GM21390 (cell line): ENCODE measurements at regions not wholly inside any gene's neighbourhood (a gene's known extent, or its start where the extent isn't known, plus 50 kb on each side); places are given as distances from the start of the nearest gene placed in this dataset.

Source experiments
- ATAC-seq: cut with Tn5 transposase; IDR thresholded peaks from one replicate; pipeline ENCODE4 v1.9.1; 2021; ENCODE audit not compliant: unreplicated experiment

DNA sequence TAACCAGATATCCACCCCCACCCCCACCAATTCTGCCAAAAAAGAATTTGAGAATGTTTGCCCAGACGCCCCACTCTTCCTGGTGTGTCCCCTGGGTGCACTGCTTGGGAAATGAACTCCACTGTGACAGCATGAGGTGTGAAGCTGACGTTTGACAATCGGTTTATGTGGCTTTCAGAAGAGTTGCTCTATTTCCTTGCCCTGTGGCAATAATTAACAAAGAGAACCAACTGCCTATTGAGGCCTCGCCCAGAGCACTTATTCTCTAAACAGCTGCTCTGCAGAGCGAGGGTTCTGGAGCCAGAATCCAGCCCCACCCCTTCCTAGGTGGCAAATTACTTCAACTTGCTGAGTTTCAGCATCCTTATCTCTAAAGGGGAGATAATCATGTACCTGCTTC, 115.8 kb upstream of the SIX3 start:
- peak; percentile 76 for ATAC-seq

DNA sequence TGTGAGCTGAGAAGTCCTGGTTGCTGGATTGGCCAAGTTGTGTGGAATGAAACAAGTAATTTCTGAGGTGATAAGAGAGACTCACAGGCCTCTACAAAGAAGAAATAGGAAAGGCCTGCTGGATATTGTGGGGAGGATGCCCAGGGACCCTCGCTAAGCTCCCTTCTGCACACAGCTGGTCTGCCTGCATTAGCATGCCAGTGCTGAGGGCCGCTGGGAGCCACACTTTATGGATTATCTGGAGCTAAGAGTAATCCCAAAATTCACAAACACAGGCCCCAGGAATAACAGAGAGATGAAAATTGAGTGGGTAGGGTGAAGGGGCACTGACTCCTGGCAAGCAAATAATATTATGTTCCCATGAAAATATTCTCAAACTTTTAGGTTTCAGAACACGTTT, 114.9 kb upstream of the SIX3 start:
- no peak for ATAC-seq

DNA sequence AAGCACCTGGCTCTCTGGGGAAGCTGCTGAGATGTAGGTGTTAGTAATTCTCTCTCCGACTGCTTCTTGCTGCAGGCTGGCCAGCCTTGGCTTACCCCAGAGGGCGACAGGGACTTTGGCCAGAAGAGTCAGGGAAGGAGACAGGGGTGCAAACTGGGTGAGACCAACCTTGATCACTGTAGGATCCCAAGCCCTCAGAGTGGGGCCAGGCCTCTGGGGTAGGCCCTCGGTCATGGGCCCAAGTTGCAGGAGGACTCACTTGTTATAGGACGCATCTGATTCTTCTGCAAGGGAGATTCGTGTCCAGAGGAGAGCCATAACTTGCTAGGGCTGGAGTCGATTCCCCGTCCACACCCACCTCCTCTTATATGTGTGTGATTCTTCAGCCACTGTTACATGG, 111.7 kb upstream of the SIX3 start:
- no peak for ATAC-seq

DNA sequence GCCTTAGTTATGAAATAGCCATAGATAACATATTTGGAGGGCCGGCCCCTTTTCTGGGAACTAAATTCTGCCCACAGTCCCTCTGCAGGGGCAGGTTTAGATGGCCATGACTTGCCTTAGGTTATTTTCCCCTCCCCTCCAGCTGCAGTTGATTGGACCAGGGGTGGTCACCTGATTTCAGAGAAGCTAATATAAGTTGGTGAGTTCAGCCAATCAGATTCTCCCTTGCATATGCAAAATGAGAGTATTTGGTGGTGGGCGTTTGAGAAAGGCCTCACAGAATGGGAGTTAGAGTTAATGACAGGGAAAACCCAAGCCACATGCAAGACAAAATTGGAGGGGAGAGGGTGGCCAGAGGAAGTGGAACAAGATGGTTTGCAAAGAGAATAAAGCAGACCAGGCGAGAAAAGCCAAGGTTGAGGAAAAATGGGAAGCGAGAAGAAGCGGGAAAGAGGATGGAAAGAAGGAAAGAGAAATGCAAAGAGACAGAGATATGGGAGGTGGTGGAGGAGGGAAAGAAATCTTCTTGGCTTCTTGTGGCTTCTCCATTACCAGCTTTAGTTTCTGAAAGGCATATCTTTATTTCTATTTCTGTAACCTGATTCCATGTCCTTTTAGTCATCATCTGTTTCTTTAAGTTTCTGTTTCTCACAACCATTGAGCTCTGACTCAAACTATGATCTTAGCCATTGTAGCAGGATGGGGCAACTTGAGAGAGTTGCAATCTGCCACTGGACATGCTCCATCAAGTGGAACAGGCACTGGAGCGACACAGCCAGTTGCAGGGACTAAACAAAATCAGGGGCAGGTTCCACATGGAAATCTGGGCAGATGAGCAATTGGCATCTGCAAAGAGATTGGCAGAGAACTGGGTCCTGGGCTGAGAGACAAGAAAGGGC, 108.1 kb upstream of the SIX3 start:
- ATAC-seq, result peak; percentile 61

DNA sequence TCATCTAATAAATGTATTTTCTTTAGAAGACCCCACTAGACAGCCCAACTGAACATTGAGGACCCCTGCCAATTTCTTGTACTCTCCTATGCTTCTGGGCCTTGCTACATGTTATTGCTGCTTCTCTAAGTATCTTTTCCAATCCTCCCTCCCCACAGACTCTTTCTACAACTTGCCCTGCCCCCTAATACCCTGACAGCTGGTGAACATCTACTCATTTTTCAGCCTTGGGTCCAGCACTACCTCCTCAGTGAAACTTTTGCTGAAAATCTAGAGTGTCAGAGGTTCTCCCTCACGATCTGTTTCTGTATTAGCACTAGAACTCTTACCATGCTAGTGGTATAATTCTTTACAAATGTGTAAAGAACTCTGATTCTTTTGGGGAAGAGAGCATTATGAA, 106.8 kb upstream of the SIX3 start:
- no peak for ATAC-seq

DNA sequence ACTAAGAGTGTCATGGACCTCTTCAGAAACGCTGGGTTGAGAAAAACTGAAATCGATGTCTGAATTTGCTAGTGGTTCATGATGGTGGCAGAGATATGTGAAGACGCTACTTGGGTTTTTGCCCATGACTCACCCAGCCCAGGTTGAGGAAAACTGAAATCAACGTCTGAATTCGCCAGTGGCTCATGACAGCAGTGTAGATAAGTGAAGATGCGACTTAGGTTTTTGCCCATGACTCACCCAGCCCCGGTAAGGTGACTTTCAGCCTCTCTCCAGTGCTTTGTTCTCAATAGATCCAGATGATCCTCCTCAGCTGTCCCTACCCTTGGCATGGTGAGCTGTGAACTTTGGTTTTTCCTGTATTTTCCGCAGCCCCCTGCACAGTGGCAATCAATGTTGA, 105.3 kb upstream of the SIX3 start:
- no peak for ATAC-seq

DNA sequence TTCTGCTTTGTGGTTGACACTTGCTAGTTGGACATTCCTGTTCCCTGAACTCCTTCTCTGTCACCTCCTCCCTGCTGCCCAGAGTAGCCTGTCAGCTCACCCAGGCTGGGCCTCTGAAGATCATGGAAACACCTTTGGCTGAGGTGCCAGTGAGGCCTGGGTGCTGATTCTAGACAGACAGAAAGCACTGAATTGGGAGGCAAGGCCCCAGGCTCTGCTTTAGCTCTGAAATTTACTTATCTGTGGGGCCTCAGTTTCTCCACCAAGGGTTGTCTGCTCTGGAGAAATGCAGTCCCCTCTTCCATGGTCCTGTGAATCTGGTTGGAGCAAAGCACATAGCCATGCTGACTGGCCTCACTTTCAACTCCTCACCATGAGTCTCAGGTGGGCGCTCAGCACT, 104.6 kb upstream of the SIX3 start:
- no peak for ATAC-seq

DNA sequence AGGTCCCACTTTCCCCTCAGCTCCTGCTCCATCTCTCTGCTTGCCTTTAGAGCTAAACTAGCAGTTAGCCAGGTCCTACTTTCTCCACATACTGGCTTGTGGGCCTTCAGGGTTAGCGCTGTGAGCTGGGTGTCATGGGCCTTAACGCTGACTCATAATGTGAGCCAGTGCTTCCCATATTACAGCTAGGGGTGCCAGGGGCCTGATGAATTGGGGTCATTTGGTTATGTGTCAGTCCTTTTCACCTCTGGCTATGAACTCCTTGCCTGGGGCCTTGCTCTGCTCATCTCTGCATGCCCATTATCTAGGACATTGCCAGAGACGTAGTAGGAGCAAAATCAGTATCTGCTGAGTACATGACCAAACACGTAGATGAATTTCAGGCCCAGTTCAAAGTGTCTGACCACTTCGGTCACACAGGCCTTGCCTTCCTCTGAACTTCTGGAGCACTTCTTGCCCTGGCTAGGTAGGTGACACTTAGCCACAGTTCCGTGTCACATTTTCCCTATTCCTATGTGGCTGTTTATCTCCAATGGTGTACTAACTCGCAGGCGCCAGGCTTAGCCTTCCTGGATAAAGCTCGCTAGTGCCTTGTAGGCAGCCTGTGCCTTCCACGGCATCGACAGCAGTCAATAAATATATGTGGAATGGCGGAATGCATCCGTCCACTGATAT, 103.2 kb upstream of the SIX3 start:
- no peak for ATAC-seq

DNA sequence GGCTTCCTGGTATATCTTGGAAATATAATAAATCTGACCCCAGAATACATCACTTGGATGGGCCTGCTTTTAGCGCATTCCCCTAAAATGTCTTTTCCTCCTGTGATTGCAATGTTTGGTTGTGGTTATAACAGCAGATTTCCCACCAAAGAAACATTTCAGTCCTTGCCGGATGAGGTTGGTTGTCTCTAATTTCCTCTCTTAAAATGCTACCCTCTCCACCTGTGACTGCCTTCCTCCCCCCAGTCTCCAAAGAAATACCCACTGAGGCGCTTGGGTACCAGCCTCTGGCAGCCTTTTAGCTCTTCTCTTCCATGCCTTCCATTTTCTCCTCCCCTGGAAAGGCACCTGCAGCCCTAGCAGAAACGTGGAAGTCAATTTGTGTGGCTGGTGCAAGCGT, 102.1 kb upstream of the SIX3 start:
- no peak for ATAC-seq

DNA sequence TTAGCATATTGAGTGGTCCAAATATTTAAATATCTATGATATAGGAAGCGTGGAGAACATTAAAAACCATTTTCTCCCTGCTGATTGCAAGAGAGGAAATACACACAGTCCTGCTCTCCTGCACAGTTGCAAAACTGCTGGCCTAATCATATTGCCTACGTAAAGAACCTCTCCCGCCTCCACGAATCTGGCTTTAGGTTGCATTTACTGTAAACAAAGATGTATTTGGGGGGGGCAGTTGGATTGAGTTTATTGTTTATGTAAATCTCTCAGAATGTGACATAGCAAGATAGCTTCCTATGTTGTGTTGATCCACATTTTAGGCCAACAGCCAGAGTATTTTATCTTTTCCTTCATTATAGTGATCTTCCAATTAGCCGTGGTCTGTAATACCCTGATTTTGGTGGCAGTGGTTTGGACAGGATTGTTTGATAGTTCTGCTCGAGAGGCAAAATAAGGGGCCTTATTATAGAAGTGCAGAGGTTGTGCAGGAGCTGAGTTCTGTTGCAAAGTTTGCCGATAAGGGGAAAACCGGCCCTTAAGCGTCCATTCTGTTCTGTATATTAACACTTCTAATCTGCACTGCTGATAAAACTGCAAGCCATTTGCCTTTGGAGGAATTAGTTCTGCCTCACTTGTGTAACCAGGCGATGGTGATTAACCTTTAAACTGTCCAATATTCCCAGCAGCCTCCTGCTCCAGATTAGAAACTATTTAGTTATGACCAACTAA, 101.6 kb upstream of the SIX3 start:
- no peak for ATAC-seq

DNA sequence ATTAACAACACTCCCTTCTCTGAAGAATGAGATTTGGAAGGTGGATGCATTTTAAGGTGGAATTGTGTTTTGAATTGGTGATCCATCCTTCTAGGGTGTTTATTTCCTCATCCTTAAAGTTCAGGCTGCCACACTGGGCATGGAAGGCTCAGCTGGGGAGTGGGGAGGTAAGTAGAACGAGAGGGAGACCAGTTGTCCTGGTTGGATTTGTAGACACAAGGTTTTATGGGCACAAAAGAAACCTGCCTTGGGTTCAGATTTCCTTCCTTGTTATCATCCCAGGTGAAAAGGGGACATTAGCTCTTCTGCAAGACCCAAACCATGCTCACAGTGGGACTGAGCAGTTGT, 101.0 kb upstream of the SIX3 start:
- ATAC-seq, result no peak

DNA sequence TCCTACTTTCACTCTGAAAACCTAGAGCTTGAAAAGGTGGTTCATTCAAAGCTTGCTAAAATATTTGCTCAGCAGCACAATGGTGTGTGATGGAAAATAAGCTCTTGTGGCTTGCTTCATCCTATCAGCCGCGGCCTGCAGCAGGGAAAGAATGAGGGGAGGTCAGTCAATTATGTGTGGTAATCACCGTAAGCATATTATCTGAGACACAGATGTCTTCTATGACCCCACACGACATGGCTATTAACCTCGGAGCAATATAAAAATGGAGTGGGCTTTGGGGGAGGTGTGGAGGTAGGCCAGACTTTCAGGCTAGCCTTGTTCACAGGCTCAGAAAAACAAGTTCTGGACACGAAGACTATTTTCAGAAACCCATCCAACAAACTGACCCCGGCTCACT, 98.4 kb upstream of the SIX3 start:
- ATAC-seq, result no peak

DNA sequence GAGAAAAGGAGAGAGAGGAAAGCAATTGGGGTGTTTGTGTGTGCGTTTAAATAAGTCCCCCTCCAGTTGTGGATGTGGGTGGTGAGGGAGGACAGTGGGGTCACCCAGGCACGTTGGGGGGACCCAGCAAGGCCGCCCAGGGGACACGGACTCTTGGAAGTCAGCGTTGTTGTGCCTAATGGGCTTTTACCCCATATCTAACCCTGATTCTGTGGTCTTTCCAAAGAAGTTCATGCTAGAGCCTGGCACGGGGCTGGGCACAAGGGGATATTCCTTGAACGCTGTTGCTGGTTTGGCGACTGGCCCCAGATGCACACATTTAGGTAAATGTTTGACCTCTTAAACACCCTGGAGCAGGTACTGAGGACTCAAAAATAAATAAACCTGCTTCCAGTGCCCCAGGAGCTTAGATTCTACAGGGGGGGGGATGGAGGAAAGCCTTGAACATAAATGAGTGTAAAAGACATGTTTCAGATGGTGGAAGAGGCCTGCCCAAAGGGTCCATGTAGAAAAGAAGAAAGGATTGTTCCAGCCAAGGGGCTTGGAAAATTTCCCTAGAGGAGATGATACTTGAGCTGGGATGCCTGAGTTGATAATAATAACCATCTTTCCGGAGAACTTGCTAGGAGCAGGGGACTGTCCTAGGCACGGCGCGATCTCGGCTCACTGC, 97.7 kb upstream of the SIX3 start:
- ATAC-seq, result no peak

DNA sequence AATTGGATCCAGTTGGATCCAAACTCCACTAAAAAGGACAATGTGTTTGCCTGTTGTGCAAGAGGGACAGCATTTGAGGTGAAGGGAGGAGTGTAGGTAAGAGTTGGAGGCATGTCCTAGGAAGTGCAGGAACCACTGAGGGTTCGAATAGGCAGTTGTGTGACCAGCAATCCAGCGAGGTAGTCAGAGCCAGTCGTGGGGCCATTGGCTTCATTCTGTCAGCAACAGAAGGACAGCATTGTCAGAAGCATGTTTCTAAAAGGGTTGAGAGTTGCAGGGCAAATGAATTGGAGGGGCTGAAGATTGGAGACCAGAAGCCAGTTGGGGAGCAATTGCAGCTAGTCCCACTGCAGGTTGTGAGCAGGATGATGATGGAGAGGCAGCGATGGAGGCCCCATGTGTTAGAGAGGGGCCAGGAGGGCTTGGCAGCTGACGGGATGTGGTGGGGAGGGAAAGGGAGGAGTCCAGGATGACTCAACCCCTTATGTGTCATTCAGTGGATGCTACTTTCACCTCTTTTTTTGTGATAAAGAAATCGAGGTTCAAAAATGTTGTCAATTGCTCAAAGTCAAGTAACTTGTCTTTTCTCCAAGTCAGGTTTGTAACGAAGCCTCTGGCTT, 96.7 kb upstream of the SIX3 start:
- no peak for ATAC-seq

DNA sequence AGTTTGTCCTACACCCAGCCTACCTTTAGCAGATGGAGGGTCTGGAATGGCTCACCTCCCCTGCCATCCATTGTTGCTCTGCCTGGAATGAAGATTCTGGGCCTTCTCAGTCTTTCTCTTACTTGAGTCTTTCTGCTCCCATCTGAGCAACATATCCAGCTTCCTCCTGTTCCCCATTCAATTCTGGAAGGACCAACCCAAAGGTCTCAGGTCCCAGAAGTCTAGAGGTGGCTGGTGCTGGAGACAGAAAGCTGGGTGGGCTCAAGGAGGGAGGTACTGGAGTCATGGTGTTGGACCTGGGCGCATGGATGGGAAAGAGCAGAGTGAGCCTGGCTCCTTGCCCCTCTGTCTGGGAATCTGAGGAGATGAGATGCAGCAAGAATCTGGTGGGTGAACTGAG, 93.5 kb upstream of the SIX3 start:
- ATAC-seq, result no peak

DNA sequence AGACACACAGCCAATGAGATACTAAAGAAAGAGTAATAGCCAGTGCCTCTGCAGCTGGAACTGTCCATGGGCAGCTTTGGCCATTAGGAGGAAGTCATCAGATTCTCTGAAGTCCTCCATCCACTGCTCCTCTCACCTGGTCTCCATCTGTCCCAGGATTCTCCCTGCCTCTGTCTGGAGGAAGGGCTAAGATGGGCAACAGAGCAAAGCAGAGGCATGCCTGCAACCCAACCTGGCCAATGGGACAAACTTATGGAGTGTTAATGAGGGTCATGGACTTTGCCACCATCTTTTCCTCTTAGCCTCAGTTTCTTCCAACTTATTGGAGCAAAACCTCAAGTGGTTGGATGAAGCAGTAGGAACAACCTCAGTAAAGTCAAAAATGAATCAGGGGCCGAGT, 91.5 kb upstream of the SIX3 start:
- no peak for ATAC-seq

DNA sequence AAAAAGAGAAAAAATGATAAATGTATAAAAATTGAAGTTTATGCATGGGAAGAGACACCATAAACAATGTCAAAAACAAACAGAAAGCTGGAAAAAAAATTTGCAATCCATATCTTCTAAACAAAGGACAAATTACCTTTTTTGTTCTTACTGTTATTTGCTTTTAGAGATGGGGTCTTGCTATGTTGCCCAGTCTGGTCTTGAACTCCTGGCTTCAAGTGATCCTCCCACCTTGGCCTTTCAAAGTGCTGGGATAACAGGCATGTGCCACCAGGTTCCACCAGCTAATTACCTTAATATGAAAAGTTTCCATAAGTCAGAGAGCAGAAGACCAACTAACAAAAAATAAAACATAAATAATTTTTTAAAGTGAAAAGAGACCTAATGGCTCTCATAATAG, 90.0 kb upstream of the SIX3 start:
- ATAC-seq, result no peak

DNA sequence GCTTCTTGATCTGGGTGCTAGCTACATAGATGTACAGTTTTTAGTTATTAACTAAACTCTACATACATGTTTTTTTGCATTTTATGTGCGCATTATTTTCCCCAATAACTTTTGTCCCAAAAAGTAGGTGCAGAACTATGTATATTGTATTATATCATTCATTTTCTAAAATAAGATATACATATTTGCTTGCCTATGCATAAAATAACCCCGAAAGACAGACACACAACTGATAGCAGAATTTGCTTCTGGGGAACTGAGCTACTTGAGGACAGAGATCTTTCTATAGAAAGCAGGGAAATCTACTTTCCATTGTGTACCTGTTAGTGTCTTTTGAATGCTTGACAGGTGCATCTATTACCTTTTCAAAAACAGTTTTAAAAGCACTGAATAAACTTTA, 88.9 kb upstream of the SIX3 start:
- no peak for ATAC-seq

DNA sequence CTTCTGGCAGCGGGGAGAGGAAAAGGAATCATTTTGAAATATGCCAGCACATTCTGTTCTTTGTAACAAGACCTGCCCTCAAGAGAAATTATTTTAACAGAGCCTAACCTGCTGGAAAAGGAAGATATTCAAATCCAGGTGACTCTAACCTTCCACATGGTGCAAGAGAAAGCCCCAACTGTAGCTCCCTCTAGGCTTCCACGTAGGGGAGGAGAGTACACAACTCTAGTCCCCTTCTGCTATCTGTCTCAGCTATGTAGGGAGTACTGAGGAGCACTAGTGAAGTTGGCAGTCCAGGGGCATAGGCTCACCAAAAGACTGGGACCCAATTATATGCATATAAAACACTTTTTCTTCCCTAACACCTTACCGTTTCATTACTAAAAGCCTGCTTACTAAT, 82.2 kb upstream of the SIX3 start:
- no peak for ATAC-seq

DNA sequence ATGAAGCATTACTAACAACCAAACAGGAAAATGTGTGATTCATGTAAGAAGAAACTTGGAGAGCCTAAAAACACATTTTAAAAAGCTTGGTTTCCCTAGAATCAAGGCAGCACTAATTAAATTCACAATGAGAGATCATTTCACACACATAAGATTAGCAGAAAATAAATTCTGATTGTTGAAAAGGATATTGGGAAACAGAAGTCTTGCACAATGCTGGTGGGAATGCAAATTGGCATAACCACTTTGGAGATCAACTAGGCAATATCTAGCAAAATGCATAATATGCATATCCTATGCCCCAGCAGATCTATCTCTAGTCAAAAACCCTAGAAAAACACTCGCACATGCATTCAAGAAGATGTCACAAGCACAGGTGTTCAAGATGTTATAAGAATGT, 75.3 kb upstream of the SIX3 start:
- no peak for ATAC-seq

DNA sequence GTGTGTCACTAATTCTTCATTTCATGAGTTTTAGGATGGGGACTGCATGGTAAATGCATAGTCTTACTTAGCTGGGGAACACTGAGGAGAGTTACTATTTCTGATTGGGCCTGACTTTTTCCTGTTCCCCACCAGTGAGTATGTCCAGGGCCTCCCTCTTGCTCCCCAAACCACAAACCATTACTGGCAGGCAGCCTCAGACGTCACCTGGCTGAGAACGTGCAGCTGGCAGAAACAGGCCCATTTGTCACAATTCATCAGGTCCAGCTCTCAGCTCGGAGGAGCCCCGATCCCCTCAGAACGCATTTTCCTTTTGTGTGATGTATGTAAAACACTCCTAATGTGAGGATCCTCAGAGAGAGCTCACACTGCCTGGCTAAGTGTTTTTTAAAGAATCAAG, 71.7 kb upstream of the SIX3 start:
- ATAC-seq, result no peak
